Omental fat pad (tissue), 3 donors: ENCODE measurements at regions not wholly inside any gene's neighbourhood (a gene's known extent, or its start where the extent isn't known, plus 50 kb on each side); places are given as distances from the start of the nearest gene placed in this dataset.

Experiments used
- ATAC-seq: fragments of 150-250 bp; one replicate; pipeline ENCODE4 v1.9.1; 2016; ENCODE audit warnings: mild to moderate bottlenecking, moderate library complexity; ENCODE audit not compliant: low FRiP score
- DNase-seq: peaks from one replicate; pipeline ENCODE4 v3.0.0-alpha.2; 2019; ENCODE audit warnings: low spot score
- TF ChIP-seq, protein P1 (sequence below), 3 donors: fragments of 450-650 bp; IDR thresholded peaks; one replicate each; pipeline ENCODE4 v1.5.1; 2016 to 2017; ENCODE audit warnings: antibody characterized with exemption in 3 of 3, mild to moderate bottlenecking in 3 of 3, moderate library complexity in 2 of 3

DNA sequence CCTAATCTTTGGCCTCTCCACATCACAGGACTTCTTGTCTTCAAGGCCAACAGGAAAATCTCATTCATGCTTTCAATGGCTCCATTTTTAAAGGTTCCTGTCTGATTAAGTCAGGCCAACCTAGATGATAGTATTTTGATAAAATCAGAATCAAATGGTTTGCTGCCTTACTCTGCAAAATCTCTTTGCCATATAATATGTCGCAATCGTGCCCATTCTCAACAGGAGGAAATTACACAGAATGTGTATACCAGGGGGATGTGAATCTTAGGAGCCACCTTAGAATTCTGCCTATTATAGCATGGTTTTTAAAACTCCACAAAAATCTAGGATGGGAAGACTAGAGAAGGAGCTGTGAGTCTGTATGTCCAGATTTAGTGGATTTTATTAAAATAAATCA is 612.9 kb upstream of the MAN1A1 start:
- ATAC-seq, result no peak
- no peak for DNase-seq
- TF ChIP-seq, protein P1, sequence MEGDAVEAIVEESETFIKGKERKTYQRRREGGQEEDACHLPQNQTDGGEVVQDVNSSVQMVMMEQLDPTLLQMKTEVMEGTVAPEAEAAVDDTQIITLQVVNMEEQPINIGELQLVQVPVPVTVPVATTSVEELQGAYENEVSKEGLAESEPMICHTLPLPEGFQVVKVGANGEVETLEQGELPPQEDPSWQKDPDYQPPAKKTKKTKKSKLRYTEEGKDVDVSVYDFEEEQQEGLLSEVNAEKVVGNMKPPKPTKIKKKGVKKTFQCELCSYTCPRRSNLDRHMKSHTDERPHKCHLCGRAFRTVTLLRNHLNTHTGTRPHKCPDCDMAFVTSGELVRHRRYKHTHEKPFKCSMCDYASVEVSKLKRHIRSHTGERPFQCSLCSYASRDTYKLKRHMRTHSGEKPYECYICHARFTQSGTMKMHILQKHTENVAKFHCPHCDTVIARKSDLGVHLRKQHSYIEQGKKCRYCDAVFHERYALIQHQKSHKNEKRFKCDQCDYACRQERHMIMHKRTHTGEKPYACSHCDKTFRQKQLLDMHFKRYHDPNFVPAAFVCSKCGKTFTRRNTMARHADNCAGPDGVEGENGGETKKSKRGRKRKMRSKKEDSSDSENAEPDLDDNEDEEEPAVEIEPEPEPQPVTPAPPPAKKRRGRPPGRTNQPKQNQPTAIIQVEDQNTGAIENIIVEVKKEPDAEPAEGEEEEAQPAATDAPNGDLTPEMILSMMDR (IDR thresholded peaks at IDR 0.05), result no peak

DNA sequence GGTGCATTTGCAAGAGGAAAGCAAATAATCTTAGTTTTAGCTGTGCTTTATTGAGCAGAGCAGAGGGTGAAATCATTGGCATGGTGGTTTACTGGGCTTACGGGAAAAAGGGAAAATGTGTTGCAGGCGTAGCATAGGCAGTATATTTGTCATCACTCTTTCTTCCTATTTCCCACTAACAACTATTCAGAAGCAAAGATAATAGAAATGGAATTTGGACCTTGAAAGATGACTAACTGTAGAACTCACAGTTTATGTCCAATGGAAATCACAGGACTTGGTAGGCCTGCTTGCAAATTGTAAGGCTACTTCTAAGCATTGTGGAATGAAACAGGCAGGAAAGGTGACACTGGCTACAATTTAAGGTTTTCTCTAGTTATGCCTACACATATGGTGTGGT is 611.9 kb upstream of the MAN1A1 start:
- DNase-seq (no peak), ATAC-seq (no peak)
- TF ChIP-seq, protein P1 (IDR thresholded peaks at IDR 0.05), result no peak

DNA sequence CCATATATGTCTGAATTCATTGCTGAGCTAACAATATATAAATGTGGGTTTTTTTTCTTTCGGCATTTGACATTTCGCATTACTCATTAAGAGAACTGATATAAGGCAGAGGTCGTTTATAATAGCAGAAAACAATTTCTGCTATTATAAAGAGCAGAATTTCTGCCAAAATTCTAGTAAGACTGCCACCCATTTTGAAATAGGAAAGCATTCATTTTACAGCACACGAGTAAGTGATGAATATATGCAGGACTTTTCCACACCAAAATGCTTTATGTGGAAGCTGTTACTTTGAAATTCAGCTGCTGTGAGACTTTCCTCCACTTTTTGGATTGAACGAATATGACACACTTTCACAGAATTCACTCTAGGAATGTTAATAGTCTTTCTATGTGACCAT is 610.9 kb upstream of the MAN1A1 start:
- DNase-seq (no peak), ATAC-seq (no peak)
- TF ChIP-seq, protein P1 (IDR thresholded peaks at IDR 0.05), result no peak

DNA sequence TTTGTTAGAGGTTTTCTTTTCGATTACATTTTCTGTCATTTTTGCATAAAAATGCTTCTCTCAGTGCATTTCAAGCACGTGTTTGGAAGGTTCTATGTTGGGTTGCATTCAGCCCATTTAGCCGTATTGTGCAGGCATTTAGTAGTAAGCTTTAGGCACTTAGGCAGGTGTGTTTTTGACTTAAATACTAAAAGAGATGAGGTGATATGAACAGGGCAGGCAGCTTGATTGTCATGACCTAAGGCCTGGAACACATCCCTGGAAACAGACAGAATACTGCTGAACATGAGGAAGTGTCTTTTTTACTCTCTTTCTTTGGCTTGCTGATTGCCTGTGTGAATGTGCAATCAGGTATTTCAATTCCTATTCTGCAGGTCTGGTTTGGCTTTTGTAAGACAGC is 610.5 kb upstream of the MAN1A1 start:
- TF ChIP-seq, protein P1 (IDR thresholded peaks at IDR 0.05), result no peak
- no peak for ATAC-seq

DNA sequence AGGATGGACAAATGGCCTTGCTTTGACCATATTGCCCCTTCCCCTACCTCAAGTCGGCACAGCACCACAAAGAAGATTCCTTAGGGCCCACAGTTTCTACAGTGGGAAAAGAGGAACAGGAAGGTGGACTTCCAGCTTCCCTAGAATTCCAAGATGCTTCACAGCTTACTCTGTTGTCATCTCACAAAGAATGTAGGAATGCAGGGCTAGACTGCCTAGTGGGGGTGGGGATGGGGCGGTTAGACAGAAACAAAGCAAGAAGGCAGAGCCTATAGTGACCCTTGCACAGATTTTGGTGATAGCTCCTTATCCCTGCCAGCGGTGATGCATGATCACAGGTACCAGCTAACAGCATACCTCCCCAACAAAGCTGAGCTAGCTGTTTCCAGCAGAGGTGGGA is 607.6 kb upstream of the MAN1A1 start:
- ATAC-seq (no peak), DNase-seq (no peak)
- TF ChIP-seq, protein P1 (IDR thresholded peaks at IDR 0.05), result no peak

More for the DNA sequence above, 610.5 kb upstream of the MAN1A1 start:
- no peak for DNase-seq

DNA sequence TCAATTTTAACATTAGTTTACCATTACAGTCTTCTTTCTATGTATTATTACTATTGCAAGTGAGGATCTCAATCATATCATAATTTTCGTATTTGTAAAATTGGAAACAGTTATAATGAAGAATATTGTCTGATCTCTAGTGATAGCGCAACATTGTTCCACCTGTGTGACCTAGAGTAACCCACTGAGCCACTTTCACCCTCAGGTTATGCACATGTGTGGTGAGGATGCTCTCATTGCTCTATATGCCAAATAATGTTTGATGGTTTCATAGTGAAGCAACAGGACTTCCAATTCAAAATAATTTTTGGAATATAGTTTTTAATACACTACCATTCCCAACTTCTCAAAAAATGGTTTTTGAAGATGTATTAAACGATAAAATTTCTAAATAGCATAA is 603.1 kb upstream of the MAN1A1 start:
- no peak for ATAC-seq
- DNase-seq, result no peak
- TF ChIP-seq, protein P1 (IDR thresholded peaks at IDR 0.05), result no peak

DNA sequence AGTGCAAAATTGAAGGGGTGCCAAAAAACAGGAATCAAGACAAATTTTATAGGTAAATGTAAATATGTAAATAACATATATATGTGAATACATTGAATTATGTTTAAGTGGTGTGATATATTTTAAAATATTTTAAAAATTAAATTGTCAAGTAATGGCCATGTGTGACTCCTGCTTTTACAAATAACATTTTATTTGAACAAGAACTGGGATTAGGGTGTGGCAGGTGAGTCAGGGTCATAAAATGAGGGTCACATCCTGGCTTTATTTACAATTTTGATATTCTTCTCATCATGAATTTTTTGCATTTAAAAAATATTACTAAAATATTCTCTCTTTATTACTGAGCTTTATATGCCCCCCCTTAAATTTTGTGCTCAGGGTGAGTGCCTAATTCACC is 601.1 kb upstream of the MAN1A1 start:
- DNase-seq, result no peak
- TF ChIP-seq, protein P1 (IDR thresholded peaks at IDR 0.05), result no peak
- ATAC-seq, result no peak
